ENCODE measurements at regions not wholly inside any gene's neighbourhood (a gene's known extent, or its start where the extent isn't known, plus 50 kb on each side); places are given as distances from the start of the nearest gene placed in this dataset.

- TF ChIP-seq, protein P1, sequence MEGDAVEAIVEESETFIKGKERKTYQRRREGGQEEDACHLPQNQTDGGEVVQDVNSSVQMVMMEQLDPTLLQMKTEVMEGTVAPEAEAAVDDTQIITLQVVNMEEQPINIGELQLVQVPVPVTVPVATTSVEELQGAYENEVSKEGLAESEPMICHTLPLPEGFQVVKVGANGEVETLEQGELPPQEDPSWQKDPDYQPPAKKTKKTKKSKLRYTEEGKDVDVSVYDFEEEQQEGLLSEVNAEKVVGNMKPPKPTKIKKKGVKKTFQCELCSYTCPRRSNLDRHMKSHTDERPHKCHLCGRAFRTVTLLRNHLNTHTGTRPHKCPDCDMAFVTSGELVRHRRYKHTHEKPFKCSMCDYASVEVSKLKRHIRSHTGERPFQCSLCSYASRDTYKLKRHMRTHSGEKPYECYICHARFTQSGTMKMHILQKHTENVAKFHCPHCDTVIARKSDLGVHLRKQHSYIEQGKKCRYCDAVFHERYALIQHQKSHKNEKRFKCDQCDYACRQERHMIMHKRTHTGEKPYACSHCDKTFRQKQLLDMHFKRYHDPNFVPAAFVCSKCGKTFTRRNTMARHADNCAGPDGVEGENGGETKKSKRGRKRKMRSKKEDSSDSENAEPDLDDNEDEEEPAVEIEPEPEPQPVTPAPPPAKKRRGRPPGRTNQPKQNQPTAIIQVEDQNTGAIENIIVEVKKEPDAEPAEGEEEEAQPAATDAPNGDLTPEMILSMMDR (IDR thresholded peaks at IDR 0.05) = no peak
- TF ChIP-seq POLR2A (IDR thresholded peaks at IDR 0.05) = no peak
Observed at GRCh38 chr4:74635490-74636123, 158.7 kb downstream of the BTC start.

All from breast epithelium (tissue), 3 donors.